ENCODE measurements at regions not wholly inside any gene's neighbourhood (a gene's known extent, or its start where the extent isn't known, plus 50 kb on each side); places are given as distances from the start of the nearest gene placed in this dataset.

DNA sequence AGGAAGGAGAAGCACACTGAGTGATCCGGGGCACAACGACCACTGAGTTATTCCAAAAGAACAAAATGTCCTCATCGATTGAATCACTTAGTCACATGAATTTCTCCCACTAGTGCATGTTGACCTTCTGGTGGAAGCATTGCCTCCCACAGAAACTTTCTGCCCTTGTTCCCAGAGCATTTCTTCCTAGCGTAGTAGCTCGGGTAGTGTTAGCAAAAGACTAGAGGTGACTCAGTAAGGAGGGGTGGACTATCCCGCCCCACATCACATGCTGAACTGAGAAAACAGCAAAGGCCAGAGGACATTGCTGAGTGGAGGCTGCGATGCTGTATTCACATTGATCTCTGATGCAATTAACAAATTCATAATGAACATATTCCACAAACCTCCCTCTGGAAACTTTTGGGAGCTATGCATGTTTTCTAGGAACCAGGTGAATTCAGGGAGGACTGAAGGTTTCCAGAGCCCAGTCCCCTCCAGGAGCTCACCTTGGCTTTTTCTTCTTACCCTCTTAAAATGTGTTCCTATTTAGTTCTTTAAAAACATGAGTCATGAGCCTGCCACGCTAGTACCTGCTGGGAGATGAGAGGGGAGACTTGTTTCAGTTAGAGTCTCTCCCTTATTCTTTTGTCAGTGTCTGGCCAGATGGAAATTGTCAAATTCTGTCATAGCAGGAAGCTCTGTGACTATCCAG lies 507.9 kb downstream of the CDH26 start:
- intact Hi-C loops (cut with micrococcal nuclease), result no loop called here
- H3K9me3 Mint-ChIP-seq, result no peaks in the 10 kb centered on the region
- no peaks in the 10 kb centered on the region for H3K36me3 Mint-ChIP-seq (ENCODE audit: low read depth)
- no peak for DNase-seq
- no peaks in the 10 kb centered on the region for H3K4me1 Mint-ChIP-seq
- H3K27me3 Mint-ChIP-seq, result no peaks in the 10 kb centered on the region
- no peak overlapping the region for H3K27ac Mint-ChIP-seq
- H3K4me3 Mint-ChIP-seq, result no peak overlapping the region

DNA sequence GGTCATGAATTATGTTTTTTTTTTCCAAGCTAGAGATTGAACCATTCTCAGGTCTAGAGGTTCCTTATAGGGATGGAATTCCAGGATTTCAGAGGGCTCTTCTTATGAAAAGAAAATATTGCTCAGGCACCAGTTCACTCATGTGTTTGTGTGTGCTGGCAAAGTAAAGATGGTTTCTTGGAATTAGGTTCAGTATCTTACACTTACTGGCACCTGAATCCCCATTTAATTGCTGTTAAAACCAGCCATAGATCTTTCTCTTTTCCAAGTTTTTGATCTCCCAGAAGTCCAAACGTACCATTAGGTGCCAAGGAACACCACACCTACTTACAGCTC lies 508.4 kb downstream of the CDH26 start:
- H3K27ac Mint-ChIP-seq, result no peak overlapping the region
- no peaks in the 10 kb centered on the region for H3K9me3 Mint-ChIP-seq
- no peak overlapping the region for H3K4me3 Mint-ChIP-seq
- no peaks in the 10 kb centered on the region for H3K27me3 Mint-ChIP-seq
- DNase-seq, result no peak
- H3K4me1 Mint-ChIP-seq, result no peaks in the 10 kb centered on the region
- intact Hi-C loops (cut with micrococcal nuclease), result no loop called here
- no peaks in the 10 kb centered on the region for H3K36me3 Mint-ChIP-seq (ENCODE audit: low read depth)

DNA sequence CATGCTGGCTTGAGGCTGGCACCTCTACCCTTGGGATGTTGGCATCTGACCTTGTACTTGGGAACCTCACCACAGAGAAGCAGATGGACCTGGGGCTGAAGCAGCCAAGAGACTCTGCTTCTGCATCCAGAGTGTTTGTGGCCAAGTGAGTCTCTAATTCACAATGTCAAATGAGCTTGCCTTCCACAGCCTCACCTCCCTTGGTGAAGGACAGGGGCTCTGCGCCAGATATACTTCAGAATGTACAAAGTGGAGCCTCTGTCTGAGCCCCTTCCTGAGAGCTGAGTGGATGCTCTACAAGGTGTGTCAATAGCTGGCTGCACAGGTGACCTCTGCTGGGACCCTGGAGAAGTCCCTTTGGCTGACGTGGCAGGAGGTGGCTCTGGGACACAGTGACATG lies 508.9 kb downstream of the CDH26 start:
- Mint-ChIP-seq H3K4me1 (no peaks in the 10 kb centered on the region), H3K27ac (no peak overlapping the region), H3K27me3 (no peaks in the 10 kb centered on the region), H3K9me3 (no peaks in the 10 kb centered on the region), H3K36me3 (ENCODE audit: low read depth) (no peaks in the 10 kb centered on the region), H3K4me3 (no peak overlapping the region)
- no peak for DNase-seq
- intact Hi-C loops (cut with micrococcal nuclease), result no loop called here

DNA sequence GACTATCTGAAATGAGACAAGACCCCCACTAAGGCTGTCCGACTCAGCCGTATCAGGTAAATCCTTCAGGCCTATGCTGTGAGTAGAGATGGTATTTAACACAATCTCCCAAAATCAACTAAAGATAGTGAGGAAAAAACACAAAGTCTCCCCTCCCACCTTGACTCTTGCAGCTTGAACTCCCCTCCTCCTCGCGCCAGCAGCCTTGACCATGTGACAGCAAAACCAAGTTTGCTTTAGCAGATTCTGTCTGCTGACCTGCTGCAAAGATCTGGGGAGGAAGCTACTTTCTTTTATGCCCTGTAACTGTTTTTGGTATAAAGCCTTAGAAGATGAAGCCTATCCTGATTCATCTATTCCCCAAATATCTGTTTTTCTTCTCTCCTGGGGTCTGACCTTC lies 509.5 kb downstream of the CDH26 start:
- DNase-seq, result no peak
- no peaks in the 10 kb centered on the region for H3K9me3 Mint-ChIP-seq
- H3K27me3 Mint-ChIP-seq, result no peaks in the 10 kb centered on the region
- intact Hi-C loops (cut with micrococcal nuclease), result no loop called here
- no peak overlapping the region for H3K27ac Mint-ChIP-seq
- no peak overlapping the region for H3K4me3 Mint-ChIP-seq
- no peaks in the 10 kb centered on the region for H3K4me1 Mint-ChIP-seq
- no peaks in the 10 kb centered on the region for H3K36me3 Mint-ChIP-seq (ENCODE audit: low read depth)

DNA sequence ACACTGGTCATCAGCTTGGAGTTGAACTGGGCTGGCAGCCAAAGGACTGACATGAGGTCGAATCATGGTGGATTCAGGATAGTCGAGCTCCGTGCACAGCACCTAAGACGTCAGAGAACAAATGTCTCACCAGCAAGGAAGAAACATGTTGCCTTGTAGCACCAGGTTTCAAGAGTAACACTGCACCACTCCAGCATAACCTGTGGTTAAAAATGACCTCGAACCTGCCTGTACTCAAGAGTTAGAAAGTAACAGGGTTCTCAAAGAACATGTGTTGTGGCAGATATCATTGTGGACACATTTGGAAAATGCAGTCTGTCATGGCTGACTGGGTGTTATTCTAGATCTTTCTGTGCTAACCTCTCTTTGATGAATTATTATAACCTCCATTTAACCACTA lies 511.6 kb downstream of the CDH26 start:
- Mint-ChIP-seq H3K4me3 (no peak overlapping the region), H3K27ac (no peak overlapping the region), H3K36me3 (ENCODE audit: low read depth) (no peaks in the 10 kb centered on the region), H3K27me3 (no peaks in the 10 kb centered on the region), H3K9me3 (no peaks in the 10 kb centered on the region), H3K4me1 (no peaks in the 10 kb centered on the region)
- no peak for DNase-seq
- intact Hi-C loops (cut with micrococcal nuclease), result no loop called here

DNA sequence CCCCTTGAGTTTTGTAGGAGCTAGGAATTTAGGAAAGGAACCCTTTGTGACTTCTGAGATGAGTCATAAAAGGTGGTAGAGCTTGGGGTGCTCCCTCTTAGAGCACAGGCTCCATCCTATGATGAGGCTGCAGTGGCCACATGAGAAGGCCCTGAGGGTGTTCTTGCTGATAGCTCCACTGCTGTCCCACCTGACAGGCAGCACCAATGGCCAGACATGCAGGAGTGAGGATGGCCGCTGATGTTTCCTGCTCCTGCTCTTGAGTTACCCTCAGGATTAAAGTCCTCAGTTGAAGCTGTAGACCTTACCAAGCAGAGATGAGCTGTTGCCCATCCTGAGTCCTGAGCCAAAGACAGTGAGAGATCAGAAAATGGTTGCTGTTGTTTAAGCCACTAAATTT lies 512.1 kb downstream of the CDH26 start:
- DNase-seq, result no peak
- intact Hi-C loops (cut with micrococcal nuclease), result no loop called here
- Mint-ChIP-seq H3K4me1 (no peaks in the 10 kb centered on the region), H3K4me3 (no peak overlapping the region), H3K27ac (no peak overlapping the region), H3K36me3 (ENCODE audit: low read depth) (no peaks in the 10 kb centered on the region), H3K27me3 (no peaks in the 10 kb centered on the region), H3K9me3 (no peaks in the 10 kb centered on the region)

GRCh38 chr20:60473211-60473610 lies 515.0 kb downstream of the CDH26 start:
- no peak overlapping the region for H3K4me3 Mint-ChIP-seq
- no peak overlapping the region for H3K27ac Mint-ChIP-seq
- intact Hi-C loops (cut with micrococcal nuclease), result no loop called here
- DNase-seq, result no peak
- no peaks in the 10 kb centered on the region for H3K9me3 Mint-ChIP-seq
- no peaks in the 10 kb centered on the region for H3K36me3 Mint-ChIP-seq (ENCODE audit: low read depth)
- H3K4me1 Mint-ChIP-seq, result no peaks in the 10 kb centered on the region
- no peaks in the 10 kb centered on the region for H3K27me3 Mint-ChIP-seq

DNA sequence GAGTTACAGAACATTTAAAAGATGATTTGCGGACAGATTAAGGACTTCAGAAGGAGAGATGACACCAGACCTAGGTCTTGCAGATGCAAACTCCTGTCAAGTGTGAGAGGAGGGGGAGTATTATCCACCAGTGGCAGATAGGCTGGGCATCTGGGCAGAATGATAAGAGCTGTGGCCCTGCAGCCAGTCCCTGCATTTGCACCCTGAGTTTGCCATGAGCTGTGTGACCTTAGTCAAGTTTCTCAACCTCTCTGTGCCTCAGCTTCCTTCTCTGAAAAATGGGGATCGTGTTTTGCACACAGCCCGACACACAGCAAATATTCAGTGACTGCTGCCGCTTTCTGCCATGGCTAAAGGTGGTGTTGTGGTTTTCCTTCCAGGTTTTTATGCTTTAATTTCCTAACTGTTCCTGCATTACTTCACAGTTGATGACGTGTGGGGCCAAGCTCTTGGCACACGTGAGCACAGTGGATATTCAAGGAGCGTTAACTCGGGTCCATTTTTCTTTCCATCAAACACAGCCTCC lies 516.2 kb downstream of the CDH26 start:
- H3K27me3 Mint-ChIP-seq, result no peaks in the 10 kb centered on the region
- no peaks in the 10 kb centered on the region for H3K36me3 Mint-ChIP-seq (ENCODE audit: low read depth)
- no peak for DNase-seq
- no peak overlapping the region for H3K4me3 Mint-ChIP-seq
- H3K9me3 Mint-ChIP-seq, result no peaks in the 10 kb centered on the region
- H3K4me1 Mint-ChIP-seq, result no peaks in the 10 kb centered on the region
- no peak overlapping the region for H3K27ac Mint-ChIP-seq
- intact Hi-C loops (cut with micrococcal nuclease), result no loop called here

DNA sequence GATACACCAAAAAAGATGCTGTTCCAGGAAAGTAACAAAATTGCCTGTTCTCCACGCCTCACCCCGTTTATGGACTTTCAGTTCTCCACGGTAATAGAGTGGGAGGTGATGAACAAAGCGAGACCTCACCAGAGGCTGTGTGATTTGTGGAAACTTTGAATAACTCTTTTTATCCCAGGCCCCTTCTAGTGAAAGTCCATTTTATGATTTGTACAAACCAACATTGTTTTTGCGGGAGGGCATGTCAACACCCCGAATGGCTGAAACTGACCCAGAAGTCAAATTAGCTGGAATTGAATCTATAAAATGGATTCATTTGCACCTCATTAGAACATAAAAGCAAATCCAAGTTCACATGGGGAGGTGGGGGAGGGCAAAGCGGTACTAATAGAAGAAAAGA lies 517.8 kb downstream of the CDH26 start:
- Mint-ChIP-seq H3K4me3 (no peak overlapping the region), H3K36me3 (ENCODE audit: low read depth) (no peaks in the 10 kb centered on the region), H3K27ac (no peak overlapping the region), H3K27me3 (no peaks in the 10 kb centered on the region), H3K4me1 (no peaks in the 10 kb centered on the region), H3K9me3 (no peaks in the 10 kb centered on the region)
- intact Hi-C loops (cut with micrococcal nuclease), result no loop called here
- no peak for DNase-seq

DNA sequence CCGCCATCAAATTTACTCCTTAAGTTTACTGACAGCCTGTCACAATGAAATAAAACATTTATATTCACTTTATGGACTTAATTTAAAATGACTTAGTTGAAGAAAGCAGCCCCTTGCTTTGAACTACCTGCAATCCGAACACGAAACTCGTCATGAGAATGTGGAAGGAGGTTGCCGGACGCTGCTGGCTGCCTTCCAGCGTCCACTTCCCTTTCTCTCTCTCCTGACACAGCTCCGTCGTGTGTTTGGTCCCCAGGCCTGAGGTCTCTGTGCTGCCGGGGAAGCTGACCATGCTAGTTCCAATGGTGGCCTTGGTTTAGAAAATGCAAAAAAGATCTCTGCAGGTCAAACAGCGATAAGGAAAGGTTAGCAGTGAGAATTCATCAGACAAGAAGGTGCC lies 519.7 kb downstream of the CDH26 start:
- H3K4me1 Mint-ChIP-seq, result no peaks in the 10 kb centered on the region
- no peaks in the 10 kb centered on the region for H3K36me3 Mint-ChIP-seq (ENCODE audit: low read depth)
- H3K4me3 Mint-ChIP-seq, result no peak overlapping the region
- H3K9me3 Mint-ChIP-seq, result no peaks in the 10 kb centered on the region
- intact Hi-C loops (cut with micrococcal nuclease), result no loop called here
- no peak for DNase-seq
- no peak overlapping the region for H3K27ac Mint-ChIP-seq
- H3K27me3 Mint-ChIP-seq, result no peaks in the 10 kb centered on the region

- Mint-ChIP-seq H3K4me1 (no peaks in the 10 kb centered on the region), H3K27ac (no peak overlapping the region), H3K27me3 (no peaks in the 10 kb centered on the region), H3K9me3 (no peaks in the 10 kb centered on the region), H3K4me3 (no peak overlapping the region), H3K36me3 (ENCODE audit: low read depth) (no peaks in the 10 kb centered on the region)
- DNase-seq, result no peak
- intact Hi-C loops (cut with micrococcal nuclease), result no loop called here
These were observed 520.3 kb downstream of the CDH26 start for GRCh38 chr20:60478533-60478932.

DNA sequence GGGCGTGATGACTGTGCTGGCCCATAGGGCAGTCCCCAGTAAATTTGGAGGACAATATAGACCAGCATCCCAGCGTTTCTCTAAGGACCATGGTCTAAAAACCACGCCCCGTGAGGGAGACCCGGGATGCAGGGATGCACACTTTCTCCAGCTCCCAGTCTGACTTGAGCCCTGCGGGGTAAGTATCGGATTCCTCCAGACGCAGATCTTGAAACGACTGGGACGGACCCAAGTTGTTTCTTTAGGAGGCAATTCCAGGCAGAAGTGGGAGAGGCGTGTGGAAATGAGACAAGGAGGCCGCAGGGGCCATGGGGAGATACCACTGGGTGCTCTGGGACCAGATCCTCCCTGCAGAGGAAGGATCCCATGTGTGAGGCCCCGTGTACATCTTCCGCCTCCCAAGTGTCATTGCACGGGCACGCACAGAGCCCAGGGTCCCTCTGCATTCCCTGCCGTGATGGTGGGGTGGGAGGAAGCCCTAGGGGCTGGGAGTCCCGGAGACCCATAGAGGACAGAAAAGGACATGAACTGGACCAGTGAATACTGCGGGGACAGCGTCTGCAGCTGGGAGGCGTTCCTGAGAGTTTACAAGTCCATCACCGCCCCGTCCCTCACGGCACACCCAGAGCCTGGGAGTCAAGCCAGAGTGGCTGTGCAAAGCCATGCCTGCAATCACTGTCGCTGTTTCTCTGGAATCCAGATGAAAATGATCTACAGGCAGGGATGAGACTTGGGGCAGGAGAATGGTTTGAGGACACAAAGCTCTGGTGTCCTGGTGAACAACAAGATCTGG lies 522.9 kb downstream of the CDH26 start:
- Mint-ChIP-seq H3K27ac (no peak overlapping the region), H3K4me3 (no peak overlapping the region), H3K36me3 (ENCODE audit: low read depth) (no peaks in the 10 kb centered on the region), H3K4me1 (no peaks in the 10 kb centered on the region), H3K9me3 (no peaks in the 10 kb centered on the region), H3K27me3 (no peaks in the 10 kb centered on the region)
- intact Hi-C loops (cut with micrococcal nuclease), result no loop called here
- no peak for DNase-seq

DNA sequence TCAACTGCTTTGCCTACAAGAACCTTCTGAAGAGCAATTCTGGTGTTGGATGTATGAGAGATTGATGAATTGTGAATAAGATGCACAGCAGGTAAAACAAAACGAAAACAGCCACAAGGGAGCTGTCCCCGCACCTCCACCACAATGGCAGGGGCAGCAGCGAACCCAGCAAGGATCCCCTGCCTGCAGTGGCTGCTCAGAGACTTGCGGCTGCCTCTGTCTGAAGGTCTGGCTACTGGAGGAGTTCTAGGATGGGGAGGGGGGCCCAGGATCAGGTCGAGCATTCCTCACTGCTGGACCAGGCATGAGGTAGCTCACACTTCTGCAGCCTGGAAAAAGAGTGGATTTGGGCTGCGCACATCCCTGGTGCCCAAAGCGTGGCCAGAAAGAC lies 523.5 kb downstream of the CDH26 start:
- Mint-ChIP-seq H3K27me3 (no peaks in the 10 kb centered on the region), H3K9me3 (no peaks in the 10 kb centered on the region), H3K27ac (no peak overlapping the region), H3K4me3 (no peak overlapping the region), H3K4me1 (no peaks in the 10 kb centered on the region), H3K36me3 (ENCODE audit: low read depth) (no peaks in the 10 kb centered on the region)
- no peak for DNase-seq
- intact Hi-C loops (cut with micrococcal nuclease), result no loop called here

DNA sequence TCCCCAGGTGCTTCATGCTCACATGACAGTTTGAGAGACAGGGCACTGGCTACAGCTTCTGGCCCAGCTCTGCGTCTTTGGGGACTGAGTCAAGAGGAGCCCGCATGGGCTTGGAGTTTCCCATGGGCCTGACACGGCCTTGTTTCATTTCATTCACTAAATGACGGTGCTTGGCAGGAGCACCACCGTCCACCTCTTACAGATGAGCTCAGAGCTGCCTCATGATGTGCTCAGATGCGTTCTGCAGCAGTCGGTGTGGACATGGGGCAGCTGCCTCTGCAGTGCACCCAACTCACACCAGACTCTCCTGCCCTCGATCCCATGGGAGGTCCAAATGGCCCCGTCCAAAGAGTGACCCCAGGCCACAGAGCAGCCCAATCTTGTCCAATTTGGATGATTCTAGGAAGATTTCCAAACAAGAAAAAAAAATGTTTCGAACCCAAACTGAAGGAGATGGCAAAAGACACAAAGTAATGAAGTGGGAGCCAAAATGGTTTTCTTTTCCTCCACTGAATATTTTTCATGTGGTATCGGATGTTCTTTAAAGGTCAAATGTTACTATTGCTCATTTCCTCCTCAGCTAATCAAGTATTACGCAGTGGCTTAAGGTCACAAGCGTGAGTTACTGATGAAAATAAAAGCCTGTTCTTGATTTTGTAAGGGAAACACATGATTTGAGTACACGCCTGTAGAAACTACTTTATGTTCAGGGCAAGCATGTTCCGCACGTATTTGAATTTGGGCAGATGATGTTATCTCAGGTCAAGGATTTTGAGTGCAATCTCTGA lies 524.2 kb downstream of the CDH26 start:
- no peaks in the 10 kb centered on the region for H3K36me3 Mint-ChIP-seq (ENCODE audit: low read depth)

More for the DNA sequence above, 524.2 kb downstream of the CDH26 start:
- Mint-ChIP-seq H3K4me3 (no peak overlapping the region), H3K9me3 (no peaks in the 10 kb centered on the region), H3K27me3 (no peaks in the 10 kb centered on the region), H3K4me1 (no peaks in the 10 kb centered on the region), H3K27ac (no peak overlapping the region)
- intact Hi-C loops (cut with micrococcal nuclease), result no loop called here
- DNase-seq, result no peak
